ENCODE measurements at regions not wholly inside any gene's neighbourhood (a gene's known extent, or its start where the extent isn't known, plus 50 kb on each side); places are given as distances from the start of the nearest gene placed in this dataset.

GRCh38 chr12:47547077-47547476, 158.8 kb downstream of the RPAP3 start:
- no peak for TF ChIP-seq CTCF (IDR thresholded peaks at IDR 0.05)
- intact Hi-C loops (cut with micrococcal nuclease) = no loop called here
- peaks cover 0 to 6% (median 1%) of the 10 kb centered on the region in 3 donors for H3K27me3 Mint-ChIP-seq (ENCODE audit: low read depth in 3 of 3)

GRCh38 chr12:47545938-47546609, 159.8 kb downstream of the RPAP3 start:
- Histone ChIP-seq H2AFZ (ENCODE audit: insufficient read depth, low read depth, low read length, poor library complexity, severe bottlenecking) (no peak overlapping the region), H3K27me3 (ENCODE audit: control insufficient read depth in 2 of 2, insufficient read depth in 2 of 2, low read length in 2 of 2) (no peaks in the 10 kb centered on the region), H3K4me1 (ENCODE audit: control insufficient read depth in 1 of 2, insufficient read depth in 2 of 2, low read length in 2 of 2) (no peaks in the 10 kb centered on the region), H3K9me3 (replicated peaks in 1 of 2; ENCODE audit: control insufficient read depth in 1 of 2, insufficient read depth in 1 of 2, low read length in 2 of 2) (no peaks in the 10 kb centered on the region), H3K4me2 (replicated peaks; ENCODE audit: extremely low read depth, low read length, poor library complexity, severe bottlenecking) (no peak overlapping the region), H4K20me1 (ENCODE audit: insufficient read depth, low read length) (no peaks in the 10 kb centered on the region), H3K4me3 (replicated peaks in 1 of 3; ENCODE audit: low read depth in 2 of 3, low read length in 3 of 3) (no peak overlapping the region), H3K79me2 (ENCODE audit: insufficient read depth, low read length) (no peaks in the 10 kb centered on the region), H3K9ac (ENCODE audit: insufficient read depth, low read length, poor library complexity, severe bottlenecking) (no peak overlapping the region), H3K36me3 (replicated peaks in 1 of 2; ENCODE audit: control insufficient read depth in 1 of 2, insufficient read depth in 2 of 2, low read length in 2 of 2) (no peaks in the 10 kb centered on the region), H3K27ac (ENCODE audit: low read depth in 1 of 2, low read length in 2 of 2) (no peak overlapping the region)
- peaks cover 1 to 6% (median 1%) of the 10 kb centered on the region in 3 donors for H3K27me3 Mint-ChIP-seq (ENCODE audit: low read depth in 3 of 3)
- intact Hi-C loops (cut with micrococcal nuclease) = no loop called here
- TF ChIP-seq CTCF (IDR thresholded peaks at IDR 0.05) = no peak
- H3K4me1 Mint-ChIP-seq = peaks cover 6% of the 10 kb centered on the region
- no peak for DNase-seq
- peak overlapping the region in 1 of 7 donors; percentile 12 for H3K27ac Mint-ChIP-seq
- 41% methylated on average over 2 of the region's 6 CpGs for WGBS (ENCODE audit: insufficient coverage)
- no peaks in the 10 kb centered on the region for H3K36me3 Mint-ChIP-seq
- H3K4me3 Mint-ChIP-seq = no peak overlapping the region
- H3K9me3 Mint-ChIP-seq = peaks cover 0 to 2% (median 0%) of the 10 kb centered on the region in 7 donors

More at GRCh38 chr12:47547077-47547476, 158.8 kb downstream of the RPAP3 start:
- Histone ChIP-seq H2AFZ (ENCODE audit: insufficient read depth, low read depth, low read length, poor library complexity, severe bottlenecking) (no peak overlapping the region), H3K4me3 (replicated peaks in 1 of 3; ENCODE audit: low read depth in 2 of 3, low read length in 3 of 3) (no peak overlapping the region), H3K4me1 (ENCODE audit: control insufficient read depth in 1 of 2, insufficient read depth in 2 of 2, low read length in 2 of 2) (no peaks in the 10 kb centered on the region), H3K27ac (ENCODE audit: low read depth in 1 of 2, low read length in 2 of 2) (no peak overlapping the region), H3K9me3 (replicated peaks in 1 of 2; ENCODE audit: control insufficient read depth in 1 of 2, insufficient read depth in 1 of 2, low read length in 2 of 2) (no peaks in the 10 kb centered on the region), H4K20me1 (ENCODE audit: insufficient read depth, low read length) (no peaks in the 10 kb centered on the region), H3K4me2 (replicated peaks; ENCODE audit: extremely low read depth, low read length, poor library complexity, severe bottlenecking) (no peak overlapping the region), H3K9ac (ENCODE audit: insufficient read depth, low read length, poor library complexity, severe bottlenecking) (no peak overlapping the region), H3K27me3 (ENCODE audit: control insufficient read depth in 2 of 2, insufficient read depth in 2 of 2, low read length in 2 of 2) (no peaks in the 10 kb centered on the region), H3K79me2 (ENCODE audit: insufficient read depth, low read length) (no peaks in the 10 kb centered on the region), H3K36me3 (replicated peaks in 1 of 2; ENCODE audit: control insufficient read depth in 1 of 2, insufficient read depth in 2 of 2, low read length in 2 of 2) (no peaks in the 10 kb centered on the region)
- no peak for DNase-seq
- H3K36me3 Mint-ChIP-seq = no peaks in the 10 kb centered on the region
- no peak overlapping the region for H3K4me3 Mint-ChIP-seq
- H3K4me1 Mint-ChIP-seq = peaks cover 6% of the 10 kb centered on the region
- peaks cover 0 to 2% (median 0%) of the 10 kb centered on the region in 7 donors for H3K9me3 Mint-ChIP-seq
- H3K27ac Mint-ChIP-seq = no peak overlapping the region
- WGBS (ENCODE audit: insufficient coverage) = no CpG with 5 or more reads among the region's 6 CpGs

Measured in CD14-positive monocyte (primary cell).